22Rv1 (cell line): ENCODE measurements at regions not wholly inside any gene's neighbourhood (a gene's known extent, or its start where the extent isn't known, plus 50 kb on each side); places are given as distances from the start of the nearest gene placed in this dataset.

ENCODE experiments used
- H3K27ac ChIP-seq: fragments of 450-650 bp; 2 replicates; pipeline ENCODE4 v1.5.1; 2017
- CTCF ChIP-seq: fragments of 450-650 bp; IDR thresholded peaks from 2 replicates; pipeline ENCODE4 v1.5.1; 2017; ENCODE audit warnings: mild to moderate bottlenecking
- ZFX ChIP-seq: fragments of 450-650 bp; IDR thresholded peaks from 2 replicates; pipeline ENCODE4 v1.6.1; 2017; ENCODE audit warnings: antibody characterized with exemption, borderline replicate concordance

- TF ChIP-seq CTCF (no peak), ZFX (no peak)
- H3K27ac ChIP-seq = no peak overlapping the region
These were observed 381.2 kb upstream of the SORCS1 start for GRCh38 chr10:107545717-107546116.

- TF ChIP-seq CTCF (no peak), ZFX (no peak)
- H3K27ac ChIP-seq = no peak overlapping the region
These were observed 380.4 kb upstream of the SORCS1 start for GRCh38 chr10:107544706-107545520.

- H3K27ac ChIP-seq = no peak overlapping the region
- TF ChIP-seq ZFX (no peak), CTCF (no peak)
These were observed 378.1 kb upstream of the SORCS1 start for GRCh38 chr10:107542607-107543006.

GRCh38 chr10:107542016-107542415, 377.5 kb upstream of the SORCS1 start:
- TF ChIP-seq CTCF (no peak), ZFX (no peak)
- H3K27ac ChIP-seq = no peak overlapping the region

- H3K27ac ChIP-seq = no peak overlapping the region
- TF ChIP-seq ZFX (no peak), CTCF (no peak)
These were observed 376.5 kb upstream of the SORCS1 start for GRCh38 chr10:107540981-107541380.

- H3K27ac ChIP-seq = no peak overlapping the region
These were observed 364.8 kb upstream of the SORCS1 start for GRCh38 chr10:107529350-107529749.

More at GRCh38 chr10:107529350-107529749, 364.8 kb upstream of the SORCS1 start:
- TF ChIP-seq ZFX (no peak), CTCF (no peak)
